ENCODE measurements at regions not wholly inside any gene's neighbourhood (a gene's known extent, or its start where the extent isn't known, plus 50 kb on each side); places are given as distances from the start of the nearest gene placed in this dataset.

DNA sequence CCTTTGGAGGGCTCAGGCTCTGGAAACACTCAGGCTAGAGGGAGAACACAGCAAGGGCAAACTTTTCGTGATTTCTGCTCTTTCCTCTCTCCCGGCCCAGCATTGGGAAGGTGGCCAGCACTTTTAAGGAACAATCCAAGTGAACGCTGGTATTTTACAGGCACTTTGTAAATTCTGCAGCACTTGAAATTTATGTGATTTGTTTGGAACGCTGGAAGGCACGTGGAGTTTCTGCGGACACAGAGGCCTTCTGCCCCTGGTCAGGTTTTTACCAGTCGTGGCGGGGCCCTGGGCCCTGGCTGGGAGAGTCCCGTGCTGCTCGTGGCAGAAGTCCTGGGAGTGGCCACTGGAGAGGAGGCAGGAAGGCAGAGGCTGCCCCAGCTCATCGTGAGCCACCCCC, 188.6 kb downstream of the ENGASE start (continued):
- TF ChIP-seq ZNF607 (CRISPR knock-in tag; IDR thresholded peaks at IDR 0.05; ENCODE audit: borderline replicate concordance) (no peak), ZNF589 (CRISPR knock-in tag; conservative IDR thresholded peaks at IDR 0.05) (no peak), RXRB (CRISPR knock-in tag; IDR thresholded peaks at IDR 0.05; ENCODE audit: borderline replicate concordance) (no peak), ARNTL (CRISPR knock-in tag; IDR thresholded peaks at IDR 0.05) (no peak), SPEN (CRISPR knock-in tag; IDR thresholded peaks at IDR 0.05; ENCODE audit: low read depth) (no peak), ZBTB42 (CRISPR knock-in tag; IDR thresholded peaks at IDR 0.05) (no peak), MIER2 (CRISPR knock-in tag; IDR thresholded peaks at IDR 0.05) (no peak)
- TF ChIP-seq, protein P1, sequence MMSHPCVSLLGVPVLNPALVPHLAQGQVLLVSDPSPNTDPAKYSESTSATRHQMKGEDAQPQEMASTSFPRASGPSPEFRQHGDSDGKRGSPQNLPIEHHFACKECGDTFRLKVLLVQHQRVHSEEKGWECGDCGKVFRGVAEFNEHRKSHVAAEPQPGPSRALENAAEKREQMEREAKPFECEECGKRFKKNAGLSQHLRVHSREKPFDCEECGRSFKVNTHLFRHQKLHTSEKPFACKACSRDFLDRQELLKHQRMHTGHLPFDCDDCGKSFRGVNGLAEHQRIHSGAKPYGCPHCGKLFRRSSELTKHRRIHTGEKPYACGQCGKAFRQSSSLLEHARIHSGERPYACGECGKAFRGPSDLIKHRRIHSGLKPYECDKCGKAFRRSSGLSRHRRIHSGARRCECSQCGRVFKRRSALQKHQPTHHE (CRISPR knock-in tag; IDR thresholded peaks at IDR 0.05; ENCODE audit: borderline replicate concordance) = no peak
- TF ChIP-seq, protein P2, sequence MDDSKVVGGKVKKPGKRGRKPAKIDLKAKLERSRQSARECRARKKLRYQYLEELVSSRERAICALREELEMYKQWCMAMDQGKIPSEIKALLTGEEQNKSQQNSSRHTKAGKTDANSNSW (CRISPR knock-in tag; IDR thresholded peaks at IDR 0.05; ENCODE audit: borderline replicate concordance) = no peak

DNA sequence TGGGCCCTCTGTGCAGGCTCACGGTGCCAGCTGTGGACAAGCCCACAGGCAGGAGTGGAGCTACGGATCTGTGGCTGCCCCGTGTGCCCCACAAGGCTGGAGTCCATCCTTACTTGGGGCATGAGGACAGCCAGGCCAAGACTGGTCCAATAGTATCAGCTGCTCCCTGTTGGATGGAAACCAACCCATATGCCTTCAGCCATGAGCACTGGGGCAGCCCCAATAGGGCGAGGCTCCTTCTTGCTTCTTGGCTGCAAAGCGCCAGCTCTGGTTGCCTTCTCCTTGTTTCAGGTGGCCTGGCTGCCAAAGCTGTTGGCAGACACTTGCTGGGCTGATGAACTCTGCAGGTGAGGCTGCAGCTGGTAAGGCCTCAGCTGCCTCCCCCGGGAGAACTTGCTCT, 188.0 kb downstream of the ENGASE start:
- H3K9me3 ChIP-seq (ENCODE audit: low read length) = no peaks in the 10 kb centered on the region
- TF ChIP-seq PHF21A (CRISPR knock-in tag; IDR thresholded peaks at IDR 0.05) = no peak
- TF ChIP-seq, protein P3, sequence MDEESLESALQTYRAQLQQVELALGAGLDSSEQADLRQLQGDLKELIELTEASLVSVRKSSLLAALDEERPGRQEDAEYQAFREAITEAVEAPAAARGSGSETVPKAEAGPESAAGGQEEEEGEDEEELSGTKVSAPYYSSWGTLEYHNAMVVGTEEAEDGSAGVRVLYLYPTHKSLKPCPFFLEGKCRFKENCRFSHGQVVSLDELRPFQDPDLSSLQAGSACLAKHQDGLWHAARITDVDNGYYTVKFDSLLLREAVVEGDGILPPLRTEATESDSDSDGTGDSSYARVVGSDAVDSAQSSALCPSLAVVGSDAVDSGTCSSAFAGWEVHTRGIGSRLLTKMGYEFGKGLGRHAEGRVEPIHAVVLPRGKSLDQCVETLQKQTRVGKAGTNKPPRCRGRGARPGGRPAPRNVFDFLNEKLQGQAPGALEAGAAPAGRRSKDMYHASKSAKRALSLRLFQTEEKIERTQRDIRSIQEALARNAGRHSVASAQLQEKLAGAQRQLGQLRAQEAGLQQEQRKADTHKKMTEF (CRISPR knock-in tag; IDR thresholded peaks at IDR 0.05) = no peak
- TF ChIP-seq, protein P4, sequence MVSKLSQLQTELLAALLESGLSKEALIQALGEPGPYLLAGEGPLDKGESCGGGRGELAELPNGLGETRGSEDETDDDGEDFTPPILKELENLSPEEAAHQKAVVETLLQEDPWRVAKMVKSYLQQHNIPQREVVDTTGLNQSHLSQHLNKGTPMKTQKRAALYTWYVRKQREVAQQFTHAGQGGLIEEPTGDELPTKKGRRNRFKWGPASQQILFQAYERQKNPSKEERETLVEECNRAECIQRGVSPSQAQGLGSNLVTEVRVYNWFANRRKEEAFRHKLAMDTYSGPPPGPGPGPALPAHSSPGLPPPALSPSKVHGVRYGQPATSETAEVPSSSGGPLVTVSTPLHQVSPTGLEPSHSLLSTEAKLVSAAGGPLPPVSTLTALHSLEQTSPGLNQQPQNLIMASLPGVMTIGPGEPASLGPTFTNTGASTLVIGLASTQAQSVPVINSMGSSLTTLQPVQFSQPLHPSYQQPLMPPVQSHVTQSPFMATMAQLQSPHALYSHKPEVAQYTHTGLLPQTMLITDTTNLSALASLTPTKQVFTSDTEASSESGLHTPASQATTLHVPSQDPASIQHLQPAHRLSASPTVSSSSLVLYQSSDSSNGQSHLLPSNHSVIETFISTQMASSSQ (IDR thresholded peaks at IDR 0.05; ENCODE audit: low read depth) = no peak
- TF ChIP-seq, protein P4 (CRISPR knock-in tag; IDR thresholded peaks at IDR 0.05; ENCODE audit: borderline replicate concordance) = no peak
- no peak for TF ChIP-seq ZNF670 (CRISPR knock-in tag; IDR thresholded peaks at IDR 0.05; ENCODE audit: borderline replicate concordance)
- TF ChIP-seq, protein P5, sequence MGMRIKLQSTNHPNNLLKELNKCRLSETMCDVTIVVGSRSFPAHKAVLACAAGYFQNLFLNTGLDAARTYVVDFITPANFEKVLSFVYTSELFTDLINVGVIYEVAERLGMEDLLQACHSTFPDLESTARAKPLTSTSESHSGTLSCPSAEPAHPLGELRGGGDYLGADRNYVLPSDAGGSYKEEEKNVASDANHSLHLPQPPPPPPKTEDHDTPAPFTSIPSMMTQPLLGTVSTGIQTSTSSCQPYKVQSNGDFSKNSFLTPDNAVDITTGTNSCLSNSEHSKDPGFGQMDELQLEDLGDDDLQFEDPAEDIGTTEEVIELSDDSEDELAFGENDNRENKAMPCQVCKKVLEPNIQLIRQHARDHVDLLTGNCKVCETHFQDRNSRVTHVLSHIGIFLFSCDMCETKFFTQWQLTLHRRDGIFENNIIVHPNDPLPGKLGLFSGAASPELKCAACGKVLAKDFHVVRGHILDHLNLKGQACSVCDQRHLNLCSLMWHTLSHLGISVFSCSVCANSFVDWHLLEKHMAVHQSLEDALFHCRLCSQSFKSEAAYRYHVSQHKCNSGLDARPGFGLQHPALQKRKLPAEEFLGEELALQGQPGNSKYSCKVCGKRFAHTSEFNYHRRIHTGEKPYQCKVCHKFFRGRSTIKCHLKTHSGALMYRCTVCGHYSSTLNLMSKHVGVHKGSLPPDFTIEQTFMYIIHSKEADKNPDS (CRISPR knock-in tag; IDR thresholded peaks at IDR 0.05) = no peak
- no peak for TF ChIP-seq HOXA3 (CRISPR knock-in tag; IDR thresholded peaks at IDR 0.05)
- peaks cover 47 to 97% of the 10 kb centered on the region in 2 experiments for H3K27me3 ChIP-seq (ENCODE audit: control insufficient read depth in 1 of 2, insufficient read depth in 2 of 2, low read length in 2 of 2)
- FAIRE-seq = no peak
- POLR2A ChIA-PET = no interaction called here
- H3K79me2 ChIP-seq (ENCODE audit: insufficient read depth, low read length) = no peaks in the 10 kb centered on the region
- ATAC-seq = no peak
- no peak overlapping the region for H3K27ac ChIP-seq (ENCODE audit: extremely low read length, insufficient read depth, low read length)
- BruUV-seq (replicated peaks) = no TSS peak
- intact Hi-C loops (cut with micrococcal nuclease; ENCODE audit: unreplicated experiment) = loop anchor here (10.0 kb wide), 1 partner anchor 1018 kb away; no protein-coding TSS in a partner anchor
- H3K4me3 ChIP-seq (replicated peaks in 1 of 3; ENCODE audit: insufficient read depth in 1 of 3, low read depth in 2 of 3, low read length in 3 of 3) = no peak overlapping the region
- no peaks in the 10 kb centered on the region; the same call in 1 of the 2 replicates for H4K20me1 ChIP-seq (ENCODE audit: insufficient read depth, low read length)
- H3K4me1 ChIP-seq (ENCODE audit: insufficient read depth, low read length) = no peaks in the 10 kb centered on the region
- no peak overlapping the region for H3K4me2 ChIP-seq (ENCODE audit: low read depth, low read length)
- CTCF ChIA-PET (ENCODE audit: low intra/inter-chr PET ratio, low total read pairs) = no interaction called here
- no peak overlapping the region for H2AFZ ChIP-seq (ENCODE audit: low read length)
- in situ Hi-C loops (cut with HindIII; ENCODE audit: extremely low pct_ligation_motif_present, low pct_unique_long_range_greater_than_20kb) = no loop called here
- H3K36me3 ChIP-seq (replicated peaks in 1 of 2; ENCODE audit: control insufficient read depth in 1 of 2, insufficient read depth in 2 of 2, low read length in 2 of 2) = no peaks in the 10 kb centered on the region
- H3K9ac ChIP-seq (ENCODE audit: insufficient read depth, low read depth, low read length) = no peak overlapping the region
- 0% methylated on average over 1 of the region's 6 CpGs for WGBS (ENCODE audit: low lambda C conversion rate)
- DNase-seq (ENCODE audit: low spot score) = no peak

Data from HepG2 (cell line).